Head of caudate nucleus (tissue), 42 donors: ENCODE measurements at regions not wholly inside any gene's neighbourhood (a gene's known extent, or its start where the extent isn't known, plus 50 kb on each side); places are given as distances from the start of the nearest gene placed in this dataset.

Source experiments
- DNase-seq, 42 donors: peaks; one replicate each; pipeline versions ENCODE4 v3.0.0 to v3.0.0-alpha.2; 2020 to 2021; ENCODE audit warnings: mixed read lengths in 7 of 42
- intact Hi-C: fragments of 100-400 bp; cut with DNase I; formaldehyde crosslinking; loops from one replicate; pipeline ENCODE4 v1.15.0; 2022

- no peak for DNase-seq
- intact Hi-C loops, result no loop called here
Measured at GRCh38 chr5:24805230-24805629, 160.5 kb upstream of the CDH10 start.

DNA sequence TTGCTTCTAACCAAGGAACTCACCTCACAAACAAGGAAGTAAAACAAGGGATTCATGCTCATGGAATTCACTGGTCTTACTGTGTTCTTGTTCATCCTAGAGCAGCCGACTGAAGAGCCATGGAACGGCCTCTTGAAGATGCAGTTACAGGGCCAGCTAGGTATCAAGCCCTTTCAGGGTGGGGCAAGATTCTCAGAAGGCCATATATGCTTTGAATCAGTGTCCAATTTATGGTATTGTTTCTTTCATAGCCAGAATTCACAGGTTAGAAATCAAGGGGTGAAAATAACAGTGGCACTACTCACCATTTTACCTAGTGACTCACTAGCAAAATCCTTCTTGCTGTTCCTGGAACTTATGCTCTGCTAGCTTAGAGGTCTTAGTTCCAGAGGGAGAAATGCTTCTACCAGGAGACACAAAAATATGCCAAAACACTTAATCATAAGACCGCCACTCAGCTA lies 159.5 kb upstream of the CDH10 start:
- intact Hi-C loops, result no loop called here
- no peak for DNase-seq

DNA sequence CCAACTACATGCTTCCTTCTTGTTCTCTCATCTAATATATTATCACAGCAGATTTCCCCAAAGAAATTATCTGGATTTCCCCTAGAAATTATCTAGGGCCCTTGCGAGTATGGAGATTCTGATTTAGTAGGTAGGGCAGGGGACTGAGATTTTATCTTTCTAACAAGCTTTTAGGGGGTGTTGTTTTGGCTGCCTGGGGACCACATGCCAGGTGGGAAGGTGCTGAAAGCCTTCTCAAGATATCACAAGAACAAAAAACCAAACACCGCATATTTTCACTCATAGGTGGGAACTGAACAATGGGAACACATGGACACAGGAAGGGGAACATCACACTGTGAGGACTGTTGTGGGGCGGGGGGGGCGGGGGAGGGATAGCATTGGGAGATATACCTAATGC lies 146.5 kb upstream of the CDH10 start:
- DNase-seq, result no peak
- intact Hi-C loops, result no loop called here

- DNase-seq, result no peak
- intact Hi-C loops, result no loop called here
Measured at GRCh38 chr5:24789611-24790351, 145.0 kb upstream of the CDH10 start.

DNA sequence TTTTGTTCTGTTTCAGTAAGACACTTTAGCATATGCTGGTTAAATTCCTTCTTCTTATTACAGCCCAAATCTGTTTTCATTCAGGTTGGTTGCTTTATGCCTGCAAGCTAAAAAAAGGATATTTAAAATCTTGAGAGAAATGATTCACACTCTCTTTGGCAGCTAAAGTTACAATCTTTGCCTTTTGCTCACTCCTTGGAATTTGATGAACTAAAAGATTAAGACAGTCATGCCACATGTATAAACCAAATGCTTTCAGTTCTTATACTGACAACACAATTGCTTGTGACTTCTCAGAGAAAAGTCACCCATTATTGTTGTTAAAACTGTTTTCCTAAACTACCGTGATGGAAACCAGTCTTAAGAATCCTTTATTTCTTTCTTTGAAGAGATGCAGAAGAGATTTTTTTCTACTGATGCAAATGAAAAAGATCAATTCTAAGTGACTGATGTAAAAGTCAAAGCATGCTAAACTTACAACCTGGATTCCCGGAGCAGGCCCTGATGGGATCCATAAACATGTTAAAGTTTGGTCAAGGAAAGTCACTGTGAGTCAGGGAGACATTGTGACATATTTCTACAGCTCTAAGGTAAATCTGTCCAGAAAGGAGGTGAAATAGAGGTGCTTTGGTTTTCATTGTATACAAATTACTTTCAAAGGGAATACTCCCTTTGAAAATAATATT lies 144.2 kb upstream of the CDH10 start:
- intact Hi-C loops, result no loop called here
- DNase-seq, result no peak

DNA sequence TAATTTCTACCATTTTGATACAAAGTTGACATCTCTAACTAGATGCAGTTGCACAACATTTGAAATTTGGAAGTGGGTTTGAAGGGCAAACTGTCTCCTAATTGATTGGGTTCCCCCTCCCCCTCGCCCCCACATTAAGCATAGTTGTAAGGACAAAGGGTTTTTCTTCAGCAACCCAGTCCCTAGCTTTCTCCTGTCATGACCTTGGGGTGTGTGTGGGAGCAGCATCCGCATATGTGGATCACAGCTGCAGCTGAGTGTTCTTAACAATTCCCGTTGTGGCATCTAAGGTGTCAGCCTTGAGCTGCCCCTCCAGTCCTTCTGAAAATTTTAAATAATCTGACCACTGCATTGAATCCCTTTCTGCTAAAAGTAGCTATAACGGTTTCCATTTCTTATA lies 141.3 kb upstream of the CDH10 start:
- DNase-seq, result no peak
- intact Hi-C loops, result no loop called here

GRCh38 chr5:24783596-24783995 lies 138.8 kb upstream of the CDH10 start:
- intact Hi-C loops, result no loop called here
- no peak for DNase-seq

DNA sequence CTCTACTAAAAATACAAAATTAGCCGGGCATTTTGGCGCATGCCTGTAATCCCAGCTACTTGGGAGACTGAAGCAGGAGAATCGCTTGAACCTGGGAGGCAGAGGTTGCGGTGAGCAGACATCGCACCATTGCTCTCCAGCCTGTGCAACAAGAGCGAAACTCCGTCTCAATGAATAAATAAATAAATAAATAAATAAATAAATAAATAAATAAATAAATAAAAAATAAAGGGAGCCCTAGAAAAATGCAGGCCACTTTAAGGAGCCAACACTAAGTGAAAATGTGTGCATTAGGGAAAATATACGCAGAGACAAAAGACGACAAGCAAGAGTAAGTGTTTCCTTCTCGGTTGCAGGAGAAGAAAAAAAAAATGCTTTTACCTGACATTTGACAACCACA lies 132.6 kb upstream of the CDH10 start:
- DNase-seq, result no peak
- intact Hi-C loops, result no loop called here

GRCh38 chr5:24773261-24773660 lies 128.5 kb upstream of the CDH10 start:
- no peak for DNase-seq
- intact Hi-C loops, result no loop called here

- intact Hi-C loops, result no loop called here
Measured at GRCh38 chr5:24767086-24767485, 122.3 kb upstream of the CDH10 start.

GRCh38 chr5:24765219-24765618 lies 120.4 kb upstream of the CDH10 start:
- DNase-seq, result no peak
- intact Hi-C loops, result no loop called here

More at GRCh38 chr5:24767086-24767485, 122.3 kb upstream of the CDH10 start:
- DNase-seq, result no peak

DNA sequence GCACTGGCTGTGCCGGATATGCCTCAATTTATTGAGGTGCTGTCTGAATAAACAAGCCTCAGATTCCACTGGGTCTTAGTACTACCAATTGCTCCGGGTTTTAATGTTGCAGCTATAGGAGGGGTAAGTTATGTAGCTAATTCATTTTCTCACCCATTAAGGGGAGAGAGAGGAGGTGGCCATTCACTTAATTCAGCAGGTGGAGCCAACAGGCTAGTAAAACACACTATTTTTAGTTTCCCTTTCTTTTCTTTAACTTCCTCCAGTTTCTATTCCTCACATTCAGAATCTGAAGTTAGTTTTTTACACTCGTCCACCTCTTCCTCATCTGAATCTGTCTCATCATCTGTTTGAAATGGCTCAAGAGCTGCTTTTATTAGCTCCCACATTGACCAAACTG lies 105.6 kb upstream of the CDH10 start:
- no peak for DNase-seq
- intact Hi-C loops, result no loop called here

DNA sequence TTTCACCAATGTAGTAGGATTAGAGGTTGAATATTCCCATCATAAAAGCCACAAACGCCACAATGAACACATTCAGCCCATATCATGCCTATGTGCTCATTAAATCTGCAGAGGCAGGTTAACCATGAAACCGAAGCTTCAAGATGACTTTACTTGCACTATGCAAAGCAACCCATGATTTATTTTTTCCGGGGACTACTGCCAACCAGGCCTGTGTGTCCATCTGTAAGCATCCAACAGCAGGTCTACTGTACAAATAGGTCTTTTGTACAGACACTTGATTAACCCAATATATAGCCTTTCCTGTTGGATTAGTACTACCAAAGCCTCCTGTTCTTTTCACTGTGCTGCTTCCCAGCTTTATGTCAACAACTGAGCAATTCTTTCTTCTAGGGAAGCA lies 104.9 kb upstream of the CDH10 start:
- intact Hi-C loops, result no loop called here
- no peak for DNase-seq

GRCh38 chr5:24747327-24747726 lies 102.5 kb upstream of the CDH10 start:
- DNase-seq, result no peak
- intact Hi-C loops, result no loop called here

GRCh38 chr5:24742334-24742733 lies 97.6 kb upstream of the CDH10 start:
- intact Hi-C loops, result no loop called here

GRCh38 chr5:24737163-24737562 lies 92.4 kb upstream of the CDH10 start:
- DNase-seq, result no peak
- intact Hi-C loops, result no loop called here

More at GRCh38 chr5:24742334-24742733, 97.6 kb upstream of the CDH10 start:
- DNase-seq, result no peak

- no peak for DNase-seq
- intact Hi-C loops, result no loop called here
Measured at GRCh38 chr5:24735284-24735683, 90.5 kb upstream of the CDH10 start.

GRCh38 chr5:24732184-24732583 lies 87.4 kb upstream of the CDH10 start:
- no peak for DNase-seq
- intact Hi-C loops, result no loop called here

GRCh38 chr5:24720743-24721142 lies 76.0 kb upstream of the CDH10 start:
- intact Hi-C loops, result no loop called here
- no peak for DNase-seq

GRCh38 chr5:24714746-24715145 lies 70.0 kb upstream of the CDH10 start:
- intact Hi-C loops, result no loop called here
- peak in 1 of 42 donors; percentile 3 for DNase-seq

DNA sequence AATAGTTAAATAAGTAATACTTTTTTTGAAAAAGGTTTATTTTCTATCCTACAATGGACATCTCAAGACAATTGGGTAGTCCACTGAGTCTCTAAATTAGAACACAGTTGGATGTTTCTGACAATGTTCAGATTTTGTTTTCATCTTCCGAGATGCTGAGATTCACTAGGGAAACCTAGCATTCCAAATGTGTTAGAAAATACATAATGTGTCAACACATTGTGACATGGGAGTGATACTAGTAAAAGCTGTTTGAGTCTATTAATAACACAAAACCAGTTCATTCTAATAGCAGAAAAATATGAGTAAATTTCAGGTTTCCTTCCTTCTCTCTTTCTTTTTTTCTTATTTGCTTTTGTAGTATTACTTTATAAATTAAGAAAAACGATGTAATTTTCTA lies 68.2 kb upstream of the CDH10 start:
- intact Hi-C loops, result no loop called here
- no peak for DNase-seq
